ENCODE measurements at regions not wholly inside any gene's neighbourhood (a gene's known extent, or its start where the extent isn't known, plus 50 kb on each side); places are given as distances from the start of the nearest gene placed in this dataset.

GRCh38 chr5:163653526-163653925, 148.1 kb downstream of the MAT2B start (continued):
- no peak for TF ChIP-seq YY1 (IDR thresholded peaks at IDR 0.05)

- peaks cover 0 to 2% (median 0%) of the 10 kb centered on the region in 4 donors for H3K27me3 ChIP-seq (ENCODE audit: control insufficient read depth in 4 of 4, insufficient read depth in 4 of 4, low read length in 3 of 4)
- DNase-seq (ENCODE audit: low spot score): no peak
- no peak overlapping the region for H3K27ac ChIP-seq (ENCODE audit: low read depth in 1 of 2, low read length in 2 of 2)
- TF ChIP-seq ZBTB33 (IDR thresholded peaks at IDR 0.05): no peak
- no peak for TF ChIP-seq REST (IDR thresholded peaks at IDR 0.05)
- TF ChIP-seq SP1 (IDR thresholded peaks at IDR 0.05): no peak
- TF ChIP-seq NR2F2 (IDR thresholded peaks at IDR 0.05): no peak
- TF ChIP-seq HNF4G (IDR thresholded peaks at IDR 0.05): no peak
- TF ChIP-seq RAD21 (IDR thresholded peaks at IDR 0.05): no peak
- TF ChIP-seq EGR1 (IDR thresholded peaks at IDR 0.05; ENCODE audit: low read depth in 2 of 2): no peak
- no peak for TF ChIP-seq HNF4A (conservative IDR thresholded peaks at IDR 0.05)
- TF ChIP-seq RXRA (IDR thresholded peaks at IDR 0.05): no peak
- no peak for TF ChIP-seq CTCF (IDR thresholded peaks at IDR 0.05; ENCODE audit: low read depth, low read length, missing input control)
- no peak for TF ChIP-seq ATF3 (IDR thresholded peaks at IDR 0.05)
- TF ChIP-seq GABPA (IDR thresholded peaks at IDR 0.05 in 1 of 2, conservative IDR thresholded peaks at IDR 0.05 in 1 of 2): no peak
- no peak for TF ChIP-seq YY1 (IDR thresholded peaks at IDR 0.05)
- no peak for TF ChIP-seq JUND (IDR thresholded peaks at IDR 0.05)
- no peak for TF ChIP-seq FOXA1 (IDR thresholded peaks at IDR 0.05)
- no peak for TF ChIP-seq MAX (IDR thresholded peaks at IDR 0.05)
- TF ChIP-seq FOXA2 (IDR thresholded peaks at IDR 0.05): no peak
- TF ChIP-seq TAF1 (conservative IDR thresholded peaks at IDR 0.05): no peak
- H3K4me3 ChIP-seq (ENCODE audit: low read depth in 1 of 3, low read length in 3 of 3): no peak overlapping the region
- no peaks in the 10 kb centered on the region for H3K4me1 ChIP-seq (ENCODE audit: control insufficient read depth in 4 of 4, insufficient read depth in 4 of 4, low read length in 3 of 4)
- no peaks in the 10 kb centered on the region for H3K36me3 ChIP-seq (ENCODE audit: control insufficient read depth in 4 of 4, insufficient read depth in 3 of 4, low read depth in 1 of 4, low read length in 3 of 4)
- H3K9me3 ChIP-seq (ENCODE audit: control insufficient read depth in 4 of 4, low read length in 3 of 4): peaks cover 0 to 4% (median 1%) of the 10 kb centered on the region in 4 donors
- 74% methylated on average over 7 of the region's 7 CpGs for WGBS
- no peak overlapping the region for H3K9ac ChIP-seq (ENCODE audit: low read depth in 1 of 2, low read length in 2 of 2)
These were observed 153.5 kb downstream of the MAT2B start for GRCh38 chr5:163658702-163659567.

Data from liver (tissue), 8 donors.